Stimulated activated memory B cell treated with anti-CD40 and anti-IgM and Interleukin-4, amounts not matched to agents 10 μg/mL and 1 μg/mL and 100 μg/mL, for 72 hours (primary cell): ENCODE measurements at regions not wholly inside any gene's neighbourhood (a gene's known extent, or its start where the extent isn't known, plus 50 kb on each side); places are given as distances from the start of the nearest gene placed in this dataset.
"Not testable (repeated sequence)": the region's sequence is repeated elsewhere in the genome, so short reads cannot be mapped to it uniquely, and the experiment has no call there.

Experiments used
- ATAC-seq: fragments of 150-1000 bp; cut with Tn5 transposase; 2 replicates; pipeline ENCODE4 v1.10.0; 2021
- H3K27ac Mint-ChIP-seq: one replicate; pipeline ENCODE4 v1.8.0; 2022; ENCODE audit warnings: mild to moderate bottlenecking, mixed read lengths
- H3K27me3 Mint-ChIP-seq: one replicate; pipeline ENCODE4 v1.8.0; 2022; ENCODE audit warnings: mixed read lengths
- H3K36me3 Mint-ChIP-seq: one replicate; pipeline ENCODE4 v1.8.0; 2022; ENCODE audit warnings: mixed read lengths
- H3K4me1 Mint-ChIP-seq: one replicate; pipeline ENCODE4 v1.8.0; 2022; ENCODE audit warnings: mixed read lengths
- H3K4me3 Mint-ChIP-seq: one replicate; pipeline ENCODE4 v1.8.0; 2022; ENCODE audit warnings: mild to moderate bottlenecking, moderate library complexity, mixed read lengths
- H3K9me3 Mint-ChIP-seq: one replicate; pipeline ENCODE4 v1.8.0; 2022; ENCODE audit warnings: mixed read lengths

- Mint-ChIP-seq H3K4me1 (no peaks in the 10 kb centered on the region), H3K4me3 (no peak overlapping the region)
These were observed 844.7 kb upstream of the MIR17HG start for GRCh38 chr13:90502762-90503161.

GRCh38 chr13:90510319-90510718 is 837.2 kb upstream of the MIR17HG start:
- Mint-ChIP-seq H3K4me1 (no peaks in the 10 kb centered on the region), H3K36me3 (no peaks in the 10 kb centered on the region), H3K27me3 (no peaks in the 10 kb centered on the region), H3K27ac (no peak overlapping the region), H3K4me3 (no peak overlapping the region), H3K9me3 (peaks cover 14% of the 10 kb centered on the region)
- ATAC-seq: no peak

More at GRCh38 chr13:90502762-90503161, 844.7 kb upstream of the MIR17HG start:
- peaks cover 10% of the 10 kb centered on the region for H3K9me3 Mint-ChIP-seq
- no peaks in the 10 kb centered on the region for H3K27me3 Mint-ChIP-seq
- ATAC-seq: no peak
- no peaks in the 10 kb centered on the region for H3K36me3 Mint-ChIP-seq
- H3K27ac Mint-ChIP-seq: no peak overlapping the region

GRCh38 chr13:90511903-90512302 is 835.6 kb upstream of the MIR17HG start:
- Mint-ChIP-seq H3K9me3 (peaks cover 9% of the 10 kb centered on the region), H3K27me3 (no peaks in the 10 kb centered on the region), H3K27ac (no peak overlapping the region), H3K4me3 (no peak overlapping the region), H3K4me1 (no peaks in the 10 kb centered on the region), H3K36me3 (no peaks in the 10 kb centered on the region)
- no peak for ATAC-seq

GRCh38 chr13:90514712-90515111 is 832.8 kb upstream of the MIR17HG start:
- not testable (repeated sequence) for H3K27me3 Mint-ChIP-seq, H3K27ac Mint-ChIP-seq, H3K4me1 Mint-ChIP-seq, H3K4me3 Mint-ChIP-seq, H3K36me3 Mint-ChIP-seq, H3K9me3 Mint-ChIP-seq, ATAC-seq

- Mint-ChIP-seq H3K36me3 (no peaks in the 10 kb centered on the region), H3K27ac (no peak overlapping the region), H3K27me3 (no peaks in the 10 kb centered on the region), H3K9me3 (peaks cover 9% of the 10 kb centered on the region), H3K4me1 (no peaks in the 10 kb centered on the region), H3K4me3 (no peak overlapping the region)
- no peak for ATAC-seq
These were observed 829.1 kb upstream of the MIR17HG start for GRCh38 chr13:90518417-90518816.

- no peaks in the 10 kb centered on the region for H3K4me1 Mint-ChIP-seq
- H3K9me3 Mint-ChIP-seq: peaks cover 9% of the 10 kb centered on the region
- H3K27me3 Mint-ChIP-seq: no peaks in the 10 kb centered on the region
- no peak overlapping the region for H3K27ac Mint-ChIP-seq
- ATAC-seq: no peak
- no peaks in the 10 kb centered on the region for H3K36me3 Mint-ChIP-seq
- H3K4me3 Mint-ChIP-seq: no peak overlapping the region
These were observed 828.3 kb upstream of the MIR17HG start for GRCh38 chr13:90519157-90519556.

GRCh38 chr13:90526711-90527110 is 820.8 kb upstream of the MIR17HG start:
- Mint-ChIP-seq H3K9me3 (peaks cover 7% of the 10 kb centered on the region), H3K4me3 (no peak overlapping the region), H3K27ac (no peak overlapping the region), H3K4me1 (no peaks in the 10 kb centered on the region), H3K27me3 (no peaks in the 10 kb centered on the region), H3K36me3 (no peaks in the 10 kb centered on the region)
- ATAC-seq: no peak

GRCh38 chr13:90531744-90532143 is 815.7 kb upstream of the MIR17HG start:
- Mint-ChIP-seq H3K36me3 (no peaks in the 10 kb centered on the region), H3K9me3 (no peaks in the 10 kb centered on the region), H3K4me1 (no peaks in the 10 kb centered on the region), H3K27ac (no peak overlapping the region), H3K27me3 (no peaks in the 10 kb centered on the region), H3K4me3 (no peak overlapping the region)
- no peak for ATAC-seq

GRCh38 chr13:90532861-90533492 is 814.5 kb upstream of the MIR17HG start:
- H3K27me3 Mint-ChIP-seq: no peaks in the 10 kb centered on the region
- no peak overlapping the region for H3K27ac Mint-ChIP-seq
- no peaks in the 10 kb centered on the region for H3K9me3 Mint-ChIP-seq
- H3K36me3 Mint-ChIP-seq: no peaks in the 10 kb centered on the region
- no peak for ATAC-seq
- no peaks in the 10 kb centered on the region for H3K4me1 Mint-ChIP-seq
- no peak overlapping the region for H3K4me3 Mint-ChIP-seq

- H3K27me3 Mint-ChIP-seq: no peaks in the 10 kb centered on the region
- H3K4me1 Mint-ChIP-seq: no peaks in the 10 kb centered on the region
- no peak overlapping the region for H3K4me3 Mint-ChIP-seq
- no peak for ATAC-seq
- no peaks in the 10 kb centered on the region for H3K9me3 Mint-ChIP-seq
- no peak overlapping the region for H3K27ac Mint-ChIP-seq
- H3K36me3 Mint-ChIP-seq: no peaks in the 10 kb centered on the region
These were observed 813.6 kb upstream of the MIR17HG start for GRCh38 chr13:90533866-90534265.

GRCh38 chr13:90534617-90535370 is 812.7 kb upstream of the MIR17HG start:
- Mint-ChIP-seq H3K4me1 (no peaks in the 10 kb centered on the region), H3K27ac (no peak overlapping the region), H3K9me3 (peaks cover 3% of the 10 kb centered on the region), H3K27me3 (no peaks in the 10 kb centered on the region), H3K4me3 (no peak overlapping the region), H3K36me3 (no peaks in the 10 kb centered on the region)
- ATAC-seq: no peak

GRCh38 chr13:90535421-90535820 is 812.1 kb upstream of the MIR17HG start:
- H3K9me3 Mint-ChIP-seq: peaks cover 3% of the 10 kb centered on the region
- ATAC-seq: no peak
- no peaks in the 10 kb centered on the region for H3K36me3 Mint-ChIP-seq
- no peak overlapping the region for H3K27ac Mint-ChIP-seq
- H3K4me3 Mint-ChIP-seq: no peak overlapping the region
- no peaks in the 10 kb centered on the region for H3K27me3 Mint-ChIP-seq
- H3K4me1 Mint-ChIP-seq: no peaks in the 10 kb centered on the region

GRCh38 chr13:90538063-90538462 is 809.4 kb upstream of the MIR17HG start:
- Mint-ChIP-seq H3K36me3 (no peaks in the 10 kb centered on the region), H3K27me3 (no peaks in the 10 kb centered on the region), H3K4me3 (no peak overlapping the region), H3K27ac (no peak overlapping the region), H3K4me1 (no peaks in the 10 kb centered on the region), H3K9me3 (peaks cover 3% of the 10 kb centered on the region)
- ATAC-seq: no peak

- no peak for ATAC-seq
- no peak overlapping the region for H3K4me3 Mint-ChIP-seq
- H3K27me3 Mint-ChIP-seq: no peaks in the 10 kb centered on the region
- no peaks in the 10 kb centered on the region for H3K36me3 Mint-ChIP-seq
- H3K9me3 Mint-ChIP-seq: peaks cover 6% of the 10 kb centered on the region
- H3K27ac Mint-ChIP-seq: no peak overlapping the region
- no peaks in the 10 kb centered on the region for H3K4me1 Mint-ChIP-seq
These were observed 806.1 kb upstream of the MIR17HG start for GRCh38 chr13:90541346-90541745.

- no peaks in the 10 kb centered on the region for H3K36me3 Mint-ChIP-seq
- H3K4me3 Mint-ChIP-seq: no peak overlapping the region
- no peaks in the 10 kb centered on the region for H3K4me1 Mint-ChIP-seq
- H3K9me3 Mint-ChIP-seq: peaks cover 13% of the 10 kb centered on the region
- H3K27me3 Mint-ChIP-seq: no peaks in the 10 kb centered on the region
- no peak for ATAC-seq
- H3K27ac Mint-ChIP-seq: no peak overlapping the region
These were observed 804.5 kb upstream of the MIR17HG start for GRCh38 chr13:90542959-90543505.
